Vagina (tissue), 2 donors: ENCODE measurements at regions not wholly inside any gene's neighbourhood (a gene's known extent, or its start where the extent isn't known, plus 50 kb on each side); places are given as distances from the start of the nearest gene placed in this dataset.

ENCODE experiments used
- CTCF ChIP-seq, 3 experiments: fragments of 450-650 bp in 2 of 3; fragments of 200-600 bp in 1 of 3; sonication (generic) in 1 of 3; IDR thresholded peaks; one replicate each; pipeline ENCODE4 v1.5.1; 2017 to 2019; ENCODE audit warnings: antibody characterized with exemption in 3 of 3, mild to moderate bottlenecking in 2 of 3, moderate library complexity in 2 of 3
- POLR2AphosphoS5 ChIP-seq, 2 donors: sonication (generic); formaldehyde crosslinking; IDR thresholded peaks; one replicate each; pipeline ENCODE4 v1.9.0; 2017; ENCODE audit warnings: antibody characterized with exemption in 2 of 2, mild to moderate bottlenecking in 2 of 2, low read depth in 1 of 2; ENCODE audit not compliant: insufficient read depth in 1 of 2

GRCh38 chr2:175861958-175862357 lies 140.1 kb downstream of the LNPK start:
- TF ChIP-seq POLR2AphosphoS5 (IDR thresholded peaks at IDR 0.05; ENCODE audit: insufficient read depth in 1 of 2, low read depth in 1 of 2) = no peak
- TF ChIP-seq CTCF (IDR thresholded peaks at IDR 0.05) = no peak
